IMR-90 (cell line): ENCODE measurements at regions not wholly inside any gene's neighbourhood (a gene's known extent, or its start where the extent isn't known, plus 50 kb on each side); places are given as distances from the start of the nearest gene placed in this dataset.
"Not testable (repeated sequence)": the region's sequence is repeated elsewhere in the genome, so short reads cannot be mapped to it uniquely, and the experiment has no call there.

Experiments used
- ATAC-seq: fragments of 200-7000 bp; cut with Tn5 transposase; 2 replicates; pipeline ENCODE4 v1.9.1; 2020; ENCODE audit warnings: low read depth, mild to moderate bottlenecking, moderate library complexity
- BruUV-seq: library from RNA; stranded (reverse); fragments of 400-500 nt; replicated peaks from 2 replicates; lab custom pipeline; 2021; lab: Mats Ljungman, UMichigan
- CTCF ChIA-PET: fragments of 300-600 bp; formaldehyde crosslinking; extraction: SDS; loops from one replicate; lab custom pipeline; 2021; ENCODE audit warnings: antibody characterized with exemption; lab: Yijun Ruan, JAX
- POLR2A ChIA-PET: fragments of 300-600 bp; sonication (Branson Sonifier 250); formaldehyde crosslinking; loops from one replicate; lab custom pipeline; 2022; ENCODE audit warnings: antibody characterized with exemption; ENCODE audit not compliant: unreplicated experiment; lab: Charles Lee
- DNase-seq: peaks from one replicate; pipeline ENCODE4 v3.0.0; 2013
- H2AFZ ChIP-seq: replicated peaks from 2 replicates; pipeline ENCODE3; 2013; ENCODE audit warnings: low read length, mild to moderate bottlenecking; ENCODE audit not compliant: poor library complexity
- H2AK5ac ChIP-seq: 2 replicates; pipeline ENCODE4 v1.6.1; 2013; ENCODE audit warnings: low read depth, low read length, inconsistent platforms
- H2AK9ac ChIP-seq: replicated peaks from 2 replicates; pipeline ENCODE3; 2013; ENCODE audit warnings: mild to moderate bottlenecking, low read depth, low read length, moderate library complexity; ENCODE audit not compliant: poor library complexity
- H2BK120ac ChIP-seq: 2 replicates; pipeline ENCODE4 v1.6.1; 2013; ENCODE audit warnings: low read depth, low read length, inconsistent platforms
- H2BK15ac ChIP-seq: 3 replicates; pipeline ENCODE4 v1.6.1; 2013; ENCODE audit warnings: low read depth, low read length, inconsistent platforms
- H2BK20ac ChIP-seq: 2 replicates; pipeline ENCODE4 v1.6.1; 2013; ENCODE audit warnings: low read depth, mild to moderate bottlenecking, inconsistent platforms, low read length, moderate library complexity
- H2BK5ac ChIP-seq: 2 replicates; pipeline ENCODE4 v1.6.1; 2013; ENCODE audit warnings: mild to moderate bottlenecking, low read depth, low read length, inconsistent platforms; ENCODE audit not compliant: poor library complexity, severe bottlenecking
- H3K14ac ChIP-seq: replicated peaks from 2 replicates; pipeline ENCODE4 v1.6.1; 2013; ENCODE audit warnings: low read depth, low read length, inconsistent platforms
- H3K18ac ChIP-seq: 2 replicates; pipeline ENCODE4 v1.6.1; 2013; ENCODE audit warnings: low read depth, low read length, control low read depth
- H3K23ac ChIP-seq: 2 replicates; pipeline ENCODE4 v1.6.1; 2013; ENCODE audit warnings: low read depth, low read length, inconsistent platforms
- H3K27ac ChIP-seq: 2 replicates; pipeline ENCODE4 v1.5.1; 2013; ENCODE audit warnings: mild to moderate bottlenecking, control low read depth, low read length; ENCODE audit not compliant: insufficient read depth
- H3K27me3 ChIP-seq: 2 replicates; pipeline ENCODE4 v1.6.1; 2013; ENCODE audit warnings: low read length; ENCODE audit not compliant: control insufficient read depth, insufficient read depth
- H3K36me3 ChIP-seq: 2 replicates; pipeline ENCODE4 v1.6.1; 2013; ENCODE audit warnings: low read length, mixed read lengths; ENCODE audit not compliant: control insufficient read depth, insufficient read depth
- H3K4ac ChIP-seq: 2 replicates; pipeline ENCODE4 v1.6.1; 2013; ENCODE audit warnings: low read depth, low read length, inconsistent platforms
- H3K4me1 ChIP-seq: 2 replicates; pipeline ENCODE4 v1.6.1; 2013; ENCODE audit warnings: low read length, mixed read lengths; ENCODE audit not compliant: control insufficient read depth, insufficient read depth
- H3K4me2 ChIP-seq: 2 replicates; pipeline ENCODE4 v1.6.1; 2013; ENCODE audit warnings: low read depth, mild to moderate bottlenecking, control low read depth, low read length, moderate library complexity
- H3K4me3 ChIP-seq: 2 replicates; pipeline ENCODE4 v1.5.1; 2013; ENCODE audit warnings: low read depth, mild to moderate bottlenecking, control low read depth, low read length, moderate library complexity; ENCODE audit not compliant: insufficient read depth
- H3K56ac ChIP-seq: 2 replicates; pipeline ENCODE4 v1.6.1; 2013; ENCODE audit warnings: low read length, inconsistent platforms; ENCODE audit not compliant: insufficient read depth; ENCODE audit errors: extremely low read depth
- H3K79me1 ChIP-seq, 2 experiments: 2 replicates each; pipeline ENCODE4 v1.6.1; 2013; ENCODE audit warnings: low read length in 2 of 2, inconsistent platforms in 1 of 2, low read depth in 1 of 2
- H3K9ac ChIP-seq: 2 replicates; pipeline ENCODE4 v1.6.1; 2013; ENCODE audit warnings: low read depth, low read length, control low read depth
- H3K9me1 ChIP-seq: 2 replicates; pipeline ENCODE4 v1.6.1; 2013; ENCODE audit warnings: low read length, inconsistent platforms; ENCODE audit not compliant: insufficient read depth
- H3K9me3 ChIP-seq: 2 replicates; pipeline ENCODE4 v1.6.1; 2013; ENCODE audit warnings: low read length; ENCODE audit not compliant: control insufficient read depth, insufficient read depth
- H4K20me1 ChIP-seq: 2 replicates; pipeline ENCODE4 v1.6.1; 2013; ENCODE audit warnings: low read length, inconsistent platforms; ENCODE audit not compliant: insufficient read depth
- H4K5ac ChIP-seq: 2 replicates; pipeline ENCODE4 v1.6.1; 2013; ENCODE audit warnings: mild to moderate bottlenecking, low read depth, low read length, control low read depth
- H4K8ac ChIP-seq, 2 experiments: 2 replicates each; pipeline ENCODE4 v1.6.1; 2013; ENCODE audit warnings: low read depth in 2 of 2, low read length in 2 of 2, control low read depth in 1 of 2, inconsistent platforms in 1 of 2
- H4K91ac ChIP-seq: 2 replicates; pipeline ENCODE4 v1.6.1; 2013; ENCODE audit warnings: low read depth, low read length, inconsistent platforms; ENCODE audit not compliant: insufficient read depth
- CTCF ChIP-seq: conservative IDR thresholded peaks from 2 replicates; pipeline ENCODE4 v1.5.1; 2012; ENCODE audit warnings: mild to moderate bottlenecking, low read depth, low read length, improper control_type of control experiment
- MXI1 ChIP-seq: IDR thresholded peaks from 2 replicates; pipeline ENCODE4 v1.6.1; 2012; ENCODE audit warnings: low read depth, mild to moderate bottlenecking, low read length, moderate library complexity, borderline replicate concordance
- WGBS, 2 experiments: methylation state at CpG; one replicate each; pipeline versions ENCODE4 v1.1.5 to v1.1.7; 2013; ENCODE audit warnings: missing lambda C conversion rate in 2 of 2; ENCODE audit not compliant: insufficient read length in 1 of 2; ENCODE audit errors: extremely low coverage in 2 of 2; 5-methylcytosine and 5-hydroxymethylcytosine counted together
- dilution Hi-C: fragments of 300-500 bp; cut with HindIII; formaldehyde crosslinking; loops from one replicate; pipeline ENCODE4 v1.14.3; 2018; ENCODE audit warnings: low sequenced_read_pairs; ENCODE audit not compliant: unreplicated experiment
- in situ Hi-C: fragments of 300-500 bp; cut with MboI; formaldehyde crosslinking; loops from 3 replicates; pipeline ENCODE4 v1.14.3; 2019; ENCODE audit warnings: low sequenced_read_pairs, inconsistent platforms, mixed read lengths
- intact Hi-C: fragments of 100-400 bp; cut with micrococcal nuclease; formaldehyde crosslinking; loops from 2 replicates; pipeline ENCODE4 v1.10.0; 2022

GRCh38 chr7:42639930-42640329 lies 271.9 kb downstream of the C7orf25 start:
- H3K27me3 ChIP-seq: no peaks in the 10 kb centered on the region

GRCh38 chr7:42636380-42636779 lies 275.5 kb downstream of the C7orf25 start:
- POLR2A ChIA-PET, H2BK15ac ChIP-seq, H4K8ac ChIP-seq, H4K91ac ChIP-seq, H3K23ac ChIP-seq, CTCF ChIA-PET, H3K14ac ChIP-seq, H4K5ac ChIP-seq, BruUV-seq, H3K18ac ChIP-seq, DNase-seq, H3K4ac ChIP-seq, H2AK5ac ChIP-seq, H3K9ac ChIP-seq, H3K9me1 ChIP-seq, H4K20me1 ChIP-seq, H3K27ac ChIP-seq, H3K79me1 ChIP-seq, H2AFZ ChIP-seq, intact Hi-C loops, H2BK120ac ChIP-seq, H3K27me3 ChIP-seq, H3K4me2 ChIP-seq, H2AK9ac ChIP-seq, H2BK5ac ChIP-seq, H3K4me3 ChIP-seq, dilution Hi-C loops, in situ Hi-C loops, H3K36me3 ChIP-seq, H3K56ac ChIP-seq, ATAC-seq, H3K4me1 ChIP-seq, H3K9me3 ChIP-seq, H2BK20ac ChIP-seq: not testable (repeated sequence)
- 50% methylated on average over 3 of the region's 11 CpGs; no CpG with 5 or more reads in 1 of the 2 experiments for WGBS, 2 experiments

More at GRCh38 chr7:42639930-42640329, 271.9 kb downstream of the C7orf25 start:
- no peak overlapping the region for H3K27ac ChIP-seq
- POLR2A ChIA-PET: no interaction called here
- H2AK5ac ChIP-seq: no peak overlapping the region
- no peak overlapping the region for H4K5ac ChIP-seq
- no peak overlapping the region for H2BK120ac ChIP-seq
- H3K4ac ChIP-seq: no peak overlapping the region
- no peaks in the 10 kb centered on the region for H4K20me1 ChIP-seq
- H3K79me1 ChIP-seq: no peaks in the 10 kb centered on the region
- CTCF ChIA-PET: no interaction called here
- no peak overlapping the region for H2BK20ac ChIP-seq
- H4K91ac ChIP-seq: no peak overlapping the region
- no peak for ATAC-seq
- H3K36me3 ChIP-seq: no peaks in the 10 kb centered on the region
- no peaks in the 10 kb centered on the region for H3K4me1 ChIP-seq
- H2AFZ ChIP-seq: no peak overlapping the region
- H2AK9ac ChIP-seq: no peak overlapping the region
- DNase-seq: no peak
- TF ChIP-seq MXI1: no peak
- 0 out of 2 replicates have a peak, but pooled peaks have one; percentile 5 for TF ChIP-seq CTCF
- H3K56ac ChIP-seq: no peak overlapping the region
- no peak overlapping the region for H3K9ac ChIP-seq
- H4K8ac ChIP-seq: no peak overlapping the region
- in situ Hi-C loops (no loop called here), dilution Hi-C loops (no loop called here), intact Hi-C loops (no loop called here)
- H3K14ac ChIP-seq: no peak overlapping the region
- H3K9me3 ChIP-seq: no peaks in the 10 kb centered on the region
- no peak overlapping the region for H3K23ac ChIP-seq
- 40% methylated on average over 2 of the region's 5 CpGs; no CpG with 5 or more reads in 1 of the 2 experiments for WGBS, 2 experiments
- H3K4me2 ChIP-seq: no peak overlapping the region
- H3K18ac ChIP-seq: no peak overlapping the region
- no peak overlapping the region for H2BK15ac ChIP-seq
- no peak overlapping the region for H3K4me3 ChIP-seq
- H3K9me1 ChIP-seq: no peaks in the 10 kb centered on the region
- BruUV-seq: no TSS peak
- no peak overlapping the region for H2BK5ac ChIP-seq
